ENCODE measurements at regions not wholly inside any gene's neighbourhood (a gene's known extent, or its start where the extent isn't known, plus 50 kb on each side); places are given as distances from the start of the nearest gene placed in this dataset.
"Not testable (repeated sequence)": the region's sequence is repeated elsewhere in the genome, so short reads cannot be mapped to it uniquely, and the experiment has no call there.

GRCh38 chr11:116057000-116057399 is 552.8 kb upstream of the CADM1 start:
- 62% methylated on average over 3 of the region's 3 CpGs for WGBS
- Histone ChIP-seq H3K27ac (ENCODE audit: low read depth) (no peak overlapping the region), H3K4me3 (ENCODE audit: low read depth, low read length) (no peak overlapping the region), H3K4me1 (ENCODE audit: insufficient read depth) (no peaks in the 10 kb centered on the region), H3K36me3 (ENCODE audit: insufficient read depth) (no peaks in the 10 kb centered on the region)
- DNase-seq (ENCODE audit: extremely low spot score), result no peak

- Histone ChIP-seq H3K4me3 (ENCODE audit: low read depth, low read length) (no peak overlapping the region), H3K27ac (ENCODE audit: low read depth) (no peak overlapping the region), H3K36me3 (ENCODE audit: insufficient read depth) (no peaks in the 10 kb centered on the region), H3K4me1 (ENCODE audit: insufficient read depth) (no peaks in the 10 kb centered on the region)
- no peak for DNase-seq (ENCODE audit: extremely low spot score)
- 59% methylated on average over 2 of the region's 2 CpGs for WGBS
Observed at GRCh38 chr11:116055064-116055463, 550.8 kb upstream of the CADM1 start.

GRCh38 chr11:116053548-116053919 is 549.3 kb upstream of the CADM1 start:
- Histone ChIP-seq H3K4me3 (ENCODE audit: low read depth, low read length) (no peak overlapping the region), H3K36me3 (ENCODE audit: insufficient read depth) (no peaks in the 10 kb centered on the region), H3K4me1 (ENCODE audit: insufficient read depth) (peaks cover 2% of the 10 kb centered on the region), H3K27ac (ENCODE audit: low read depth) (no peak overlapping the region)
- 60% methylated on average over 6 of the region's 6 CpGs for WGBS
- DNase-seq (ENCODE audit: extremely low spot score), result no peak

GRCh38 chr11:116052603-116053547 is 548.7 kb upstream of the CADM1 start:
- no peak for DNase-seq (ENCODE audit: extremely low spot score)
- 60% methylated on average over 15 of the region's 15 CpGs for WGBS
- Histone ChIP-seq H3K4me1 (ENCODE audit: insufficient read depth) (peaks cover 2% of the 10 kb centered on the region), H3K4me3 (ENCODE audit: low read depth, low read length) (no peak overlapping the region), H3K27ac (ENCODE audit: low read depth) (no peak overlapping the region), H3K36me3 (ENCODE audit: insufficient read depth) (no peaks in the 10 kb centered on the region)

GRCh38 chr11:116051494-116051893 is 547.3 kb upstream of the CADM1 start:
- 90% methylated on average over 7 of the region's 7 CpGs for WGBS
- no peak for DNase-seq (ENCODE audit: extremely low spot score)
- Histone ChIP-seq H3K4me3 (ENCODE audit: low read depth, low read length) (no peak overlapping the region), H3K36me3 (ENCODE audit: insufficient read depth) (no peaks in the 10 kb centered on the region), H3K4me1 (ENCODE audit: insufficient read depth) (peaks cover 2% of the 10 kb centered on the region), H3K27ac (ENCODE audit: low read depth) (no peak overlapping the region)

- no peaks in the 10 kb centered on the region for H3K36me3 ChIP-seq (ENCODE audit: insufficient read depth)
- peaks cover 2% of the 10 kb centered on the region for H3K4me1 ChIP-seq (ENCODE audit: insufficient read depth)
- 17% methylated on average over 1 of the region's 1 CpG for WGBS
- no peak overlapping the region for H3K4me3 ChIP-seq (ENCODE audit: low read depth, low read length)
- no peak for DNase-seq (ENCODE audit: extremely low spot score)
- H3K27ac ChIP-seq (ENCODE audit: low read depth), result no peak overlapping the region
Observed at GRCh38 chr11:116049383-116049782, 545.2 kb upstream of the CADM1 start.

GRCh38 chr11:116046127-116046526 is 541.9 kb upstream of the CADM1 start:
- H3K4me3 ChIP-seq (ENCODE audit: low read depth, low read length), result no peak overlapping the region
- H3K4me1 ChIP-seq (ENCODE audit: insufficient read depth), result peaks cover 2% of the 10 kb centered on the region
- H3K36me3 ChIP-seq (ENCODE audit: insufficient read depth), result no peaks in the 10 kb centered on the region
- DNase-seq (ENCODE audit: extremely low spot score), result no peak
- WGBS, result 93% methylated on average over 6 of the region's 6 CpGs
- H3K27ac ChIP-seq (ENCODE audit: low read depth), result no peak overlapping the region

- H3K4me3 ChIP-seq (ENCODE audit: low read depth, low read length), result no peak overlapping the region
- H3K27ac ChIP-seq (ENCODE audit: low read depth), result no peak overlapping the region
- WGBS, result 37% methylated on average over 10 of the region's 10 CpGs
- peaks cover 2% of the 10 kb centered on the region for H3K4me1 ChIP-seq (ENCODE audit: insufficient read depth)
- H3K36me3 ChIP-seq (ENCODE audit: insufficient read depth), result no peaks in the 10 kb centered on the region
- DNase-seq (ENCODE audit: extremely low spot score), result no peak
Observed at GRCh38 chr11:116044941-116045340, 540.7 kb upstream of the CADM1 start.

- no peak for DNase-seq (ENCODE audit: extremely low spot score)
- Histone ChIP-seq H3K36me3 (ENCODE audit: insufficient read depth) (no peaks in the 10 kb centered on the region), H3K4me1 (ENCODE audit: insufficient read depth) (peaks cover 2% of the 10 kb centered on the region), H3K4me3 (ENCODE audit: low read depth, low read length) (no peak overlapping the region), H3K27ac (ENCODE audit: low read depth) (no peak overlapping the region)
- WGBS, result 29% methylated on average over 4 of the region's 4 CpGs
Observed at GRCh38 chr11:116044520-116044919, 540.3 kb upstream of the CADM1 start.

GRCh38 chr11:116043857-116044256 is 539.6 kb upstream of the CADM1 start:
- Histone ChIP-seq H3K36me3 (ENCODE audit: insufficient read depth) (no peaks in the 10 kb centered on the region), H3K4me3 (ENCODE audit: low read depth, low read length) (no peak overlapping the region), H3K27ac (ENCODE audit: low read depth) (no peak overlapping the region), H3K4me1 (ENCODE audit: insufficient read depth) (no peaks in the 10 kb centered on the region)
- DNase-seq (ENCODE audit: extremely low spot score), result no peak
- 70% methylated on average over 2 of the region's 2 CpGs for WGBS

GRCh38 chr11:116043059-116043458 is 538.8 kb upstream of the CADM1 start:
- not testable (repeated sequence) for H3K36me3 ChIP-seq (ENCODE audit: insufficient read depth); H3K4me3 ChIP-seq (ENCODE audit: low read depth, low read length); H3K4me1 ChIP-seq (ENCODE audit: insufficient read depth); H3K27ac ChIP-seq (ENCODE audit: low read depth); DNase-seq (ENCODE audit: extremely low spot score)
- WGBS, result 87% methylated on average over 6 of the region's 6 CpGs

GRCh38 chr11:116042146-116042545 is 537.9 kb upstream of the CADM1 start:
- no peak overlapping the region for H3K4me3 ChIP-seq (ENCODE audit: low read depth, low read length)
- H3K36me3 ChIP-seq (ENCODE audit: insufficient read depth), result no peaks in the 10 kb centered on the region
- no peaks in the 10 kb centered on the region for H3K4me1 ChIP-seq (ENCODE audit: insufficient read depth)
- DNase-seq (ENCODE audit: extremely low spot score), result no peak
- no peak overlapping the region for H3K27ac ChIP-seq (ENCODE audit: low read depth)
- WGBS, result 87% methylated on average over 4 of the region's 4 CpGs

- no peaks in the 10 kb centered on the region for H3K36me3 ChIP-seq (ENCODE audit: insufficient read depth)
- WGBS, result 80% methylated on average over 2 of the region's 2 CpGs
- H3K4me3 ChIP-seq (ENCODE audit: low read depth, low read length), result no peak overlapping the region
- no peaks in the 10 kb centered on the region for H3K4me1 ChIP-seq (ENCODE audit: insufficient read depth)
- no peak for DNase-seq (ENCODE audit: extremely low spot score)
- H3K27ac ChIP-seq (ENCODE audit: low read depth), result no peak overlapping the region
Observed at GRCh38 chr11:116037861-116038260, 533.6 kb upstream of the CADM1 start.

- H3K4me1 ChIP-seq (ENCODE audit: insufficient read depth), result no peaks in the 10 kb centered on the region
- no peak overlapping the region for H3K4me3 ChIP-seq (ENCODE audit: low read depth, low read length)
- no peaks in the 10 kb centered on the region for H3K36me3 ChIP-seq (ENCODE audit: insufficient read depth)
- H3K27ac ChIP-seq (ENCODE audit: low read depth), result no peak overlapping the region
- DNase-seq (ENCODE audit: extremely low spot score), result no peak
- 34% methylated on average over 5 of the region's 5 CpGs for WGBS
Observed at GRCh38 chr11:116035977-116036376, 531.8 kb upstream of the CADM1 start.
